ENCODE measurements at regions not wholly inside any gene's neighbourhood (a gene's known extent, or its start where the extent isn't known, plus 50 kb on each side); places are given as distances from the start of the nearest gene placed in this dataset.

GRCh38 chr4:182126096-182126495, 117.1 kb upstream of the TENM3 start:
- no peak for TF ChIP-seq YY1 (IDR thresholded peaks at IDR 0.05; ENCODE audit: insufficient read depth, insufficient read length)
- TF ChIP-seq ZNF274 (IDR thresholded peaks at IDR 0.05; ENCODE audit: low read depth, low read length), result no peak

Data from NT2/D1 (cell line).